ENCODE measurements at regions not wholly inside any gene's neighbourhood (a gene's known extent, or its start where the extent isn't known, plus 50 kb on each side); places are given as distances from the start of the nearest gene placed in this dataset.

DNA sequence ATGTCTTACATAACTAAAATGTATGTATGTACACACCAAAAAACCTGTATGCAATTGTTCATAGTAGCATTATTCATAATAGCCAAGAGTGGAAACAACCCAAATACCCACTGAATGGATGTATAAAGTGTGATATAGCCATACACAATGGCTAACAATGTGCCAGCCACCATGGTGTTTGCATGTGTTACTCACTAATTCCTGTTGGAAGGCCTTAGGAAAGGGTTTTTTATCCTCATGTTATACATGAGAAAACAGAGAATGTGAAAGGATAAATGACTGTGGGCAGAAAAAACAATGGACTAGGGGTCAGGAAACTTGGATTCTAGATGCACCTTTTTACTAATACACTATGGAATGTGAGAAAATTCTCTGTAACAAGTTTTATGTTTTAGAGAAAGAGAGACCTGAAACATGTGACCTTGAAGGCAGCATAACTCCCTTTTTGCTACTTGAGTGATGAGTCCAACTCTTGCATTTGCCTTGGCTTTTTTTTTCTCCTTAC is 55.7 kb downstream of the TIGD2 start:
- ChIA-PET POLR2A (interaction anchor here (0.6 kb wide), 1 partner anchor 68 kb away, joined by 3 read pairs; no protein-coding TSS in a partner anchor), CTCF (no interaction called here)
- ATAC-seq (ENCODE audit: low read depth) (no peak), DNase-seq (no peak)
- no peaks in the 10 kb centered on the region for H3K36me3 Mint-ChIP-seq (ENCODE audit: low read depth)
- H3K9me3 Mint-ChIP-seq = no peaks in the 10 kb centered on the region
- intact Hi-C loops (cut with micrococcal nuclease) = no loop called here
- no peak overlapping the region for H3K4me3 Mint-ChIP-seq
- H3K4me1 Mint-ChIP-seq = no peaks in the 10 kb centered on the region
- no peak overlapping the region for H3K27ac Mint-ChIP-seq
- peaks cover 3% of the 10 kb centered on the region for H3K27me3 Mint-ChIP-seq
- TF ChIP-seq, protein P1, sequence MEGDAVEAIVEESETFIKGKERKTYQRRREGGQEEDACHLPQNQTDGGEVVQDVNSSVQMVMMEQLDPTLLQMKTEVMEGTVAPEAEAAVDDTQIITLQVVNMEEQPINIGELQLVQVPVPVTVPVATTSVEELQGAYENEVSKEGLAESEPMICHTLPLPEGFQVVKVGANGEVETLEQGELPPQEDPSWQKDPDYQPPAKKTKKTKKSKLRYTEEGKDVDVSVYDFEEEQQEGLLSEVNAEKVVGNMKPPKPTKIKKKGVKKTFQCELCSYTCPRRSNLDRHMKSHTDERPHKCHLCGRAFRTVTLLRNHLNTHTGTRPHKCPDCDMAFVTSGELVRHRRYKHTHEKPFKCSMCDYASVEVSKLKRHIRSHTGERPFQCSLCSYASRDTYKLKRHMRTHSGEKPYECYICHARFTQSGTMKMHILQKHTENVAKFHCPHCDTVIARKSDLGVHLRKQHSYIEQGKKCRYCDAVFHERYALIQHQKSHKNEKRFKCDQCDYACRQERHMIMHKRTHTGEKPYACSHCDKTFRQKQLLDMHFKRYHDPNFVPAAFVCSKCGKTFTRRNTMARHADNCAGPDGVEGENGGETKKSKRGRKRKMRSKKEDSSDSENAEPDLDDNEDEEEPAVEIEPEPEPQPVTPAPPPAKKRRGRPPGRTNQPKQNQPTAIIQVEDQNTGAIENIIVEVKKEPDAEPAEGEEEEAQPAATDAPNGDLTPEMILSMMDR (IDR thresholded peaks at IDR 0.05) = no peak

DNA sequence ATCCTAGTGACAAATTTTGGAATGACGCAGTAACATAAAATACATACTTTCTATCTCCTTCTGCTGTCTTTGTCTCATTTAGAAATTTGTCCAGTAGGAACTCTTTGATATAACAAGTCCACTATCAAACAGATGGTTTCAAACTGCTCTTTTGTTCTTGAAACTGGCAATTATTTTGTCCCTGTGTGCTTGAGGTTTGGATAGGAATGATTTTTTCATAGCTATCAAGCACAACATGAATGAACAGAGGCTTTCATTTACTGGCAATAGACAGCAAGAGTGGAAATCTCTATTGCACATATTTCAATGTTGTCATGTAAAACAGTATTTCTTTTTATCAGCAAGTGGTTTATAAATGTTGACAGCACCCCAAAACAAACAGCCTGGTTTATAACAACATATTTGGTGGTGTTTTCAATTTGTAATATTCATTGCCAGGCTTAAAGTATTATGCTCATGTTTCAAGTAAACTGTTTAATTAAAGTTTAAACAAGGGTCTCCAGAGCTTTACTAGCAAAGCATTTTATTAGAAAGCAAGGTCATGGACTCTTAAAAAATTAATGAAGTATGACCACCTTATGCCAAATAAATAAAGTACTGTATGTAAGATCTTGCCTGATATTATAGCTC is 60.0 kb downstream of the TIGD2 start:
- intact Hi-C loops (cut with micrococcal nuclease) = no loop called here
- Mint-ChIP-seq H3K27ac (no peak overlapping the region), H3K27me3 (no peaks in the 10 kb centered on the region), H3K36me3 (ENCODE audit: low read depth) (no peaks in the 10 kb centered on the region), H3K9me3 (no peaks in the 10 kb centered on the region), H3K4me1 (no peaks in the 10 kb centered on the region), H3K4me3 (no peak overlapping the region)
- CTCF ChIA-PET = interaction anchor here (2.1 kb wide), 1 partner anchor 11 kb away, joined by 6 read pairs; no protein-coding TSS in a partner anchor
- POLR2A ChIA-PET = no interaction called here
- ATAC-seq (ENCODE audit: low read depth) = no peak
- TF ChIP-seq, protein P1 (IDR thresholded peaks at IDR 0.05) = no peak
- no peak for DNase-seq

DNA sequence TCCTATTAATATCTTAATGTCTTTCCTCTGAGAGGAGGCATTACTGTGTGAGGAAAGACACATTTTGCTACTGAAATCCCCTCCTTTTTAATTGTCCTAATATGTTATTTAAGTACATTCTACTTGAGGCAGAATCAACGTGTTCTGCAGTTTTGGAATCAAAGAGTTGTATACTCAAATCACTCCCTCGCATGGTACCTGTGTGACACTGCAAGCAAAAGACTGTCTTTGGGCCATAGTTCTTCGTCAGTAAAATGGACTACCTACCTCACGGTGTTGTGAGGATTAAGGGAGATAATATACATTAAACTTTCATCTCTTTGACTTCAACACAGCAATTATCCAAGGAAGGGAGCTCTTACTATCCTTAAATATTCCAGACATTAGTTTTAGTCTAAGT is 61.5 kb downstream of the TIGD2 start:
- Mint-ChIP-seq H3K4me3 (no peak overlapping the region), H3K27me3 (no peaks in the 10 kb centered on the region), H3K9me3 (no peaks in the 10 kb centered on the region), H3K36me3 (ENCODE audit: low read depth) (no peaks in the 10 kb centered on the region), H3K4me1 (no peaks in the 10 kb centered on the region), H3K27ac (no peak overlapping the region)
- DNase-seq (no peak), ATAC-seq (ENCODE audit: low read depth) (no peak)
- TF ChIP-seq, protein P1 (IDR thresholded peaks at IDR 0.05) = no peak
- ChIA-PET POLR2A (no interaction called here), CTCF (interaction anchor here (2.1 kb wide), 1 partner anchor 13 kb away, joined by 6 read pairs; no protein-coding TSS in a partner anchor)
- intact Hi-C loops (cut with micrococcal nuclease) = no loop called here

DNA sequence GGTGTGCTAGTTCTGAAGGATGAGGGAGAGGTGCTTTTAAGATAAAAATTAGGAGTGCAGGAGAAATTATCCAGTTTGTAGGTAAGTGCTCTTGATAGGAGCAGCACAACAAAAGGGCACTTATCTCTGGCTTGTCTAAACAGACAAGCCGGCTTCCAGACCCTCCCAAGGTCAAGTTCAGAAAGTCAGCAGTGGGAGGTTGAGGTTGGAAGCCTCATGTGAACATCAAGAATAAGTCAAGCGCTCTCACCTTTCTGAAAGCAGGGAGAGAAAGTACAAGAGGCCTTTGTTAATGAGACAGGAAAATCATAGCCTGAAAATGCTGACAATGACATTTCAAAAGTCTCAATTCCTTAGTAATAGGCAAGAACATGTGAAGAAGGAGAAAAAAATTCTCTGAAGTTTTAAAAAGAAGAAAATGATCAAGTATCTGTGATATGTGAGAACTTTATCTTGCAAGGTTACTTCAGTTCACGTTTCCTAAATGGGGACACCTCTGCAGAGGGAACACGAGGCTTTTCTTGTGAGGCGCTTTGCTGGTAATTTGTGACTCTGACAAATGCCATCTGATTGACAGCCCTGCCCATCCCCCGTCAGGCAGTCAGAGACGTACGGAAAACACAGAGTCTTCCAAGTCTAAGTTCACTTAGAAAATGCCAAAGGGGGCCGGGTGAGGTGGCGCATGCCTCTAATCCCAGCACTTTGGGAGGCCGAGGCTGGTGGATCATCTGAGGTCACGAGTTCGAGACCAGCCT is 62.2 kb downstream of the TIGD2 start:
- no peak for ATAC-seq (ENCODE audit: low read depth)
- Mint-ChIP-seq H3K27ac (no peak overlapping the region), H3K4me3 (no peak overlapping the region), H3K4me1 (no peaks in the 10 kb centered on the region), H3K9me3 (no peaks in the 10 kb centered on the region), H3K27me3 (no peaks in the 10 kb centered on the region), H3K36me3 (ENCODE audit: low read depth) (no peaks in the 10 kb centered on the region)
- intact Hi-C loops (cut with micrococcal nuclease) = no loop called here
- TF ChIP-seq, protein P1 (IDR thresholded peaks at IDR 0.05) = no peak
- ChIA-PET CTCF (interaction anchor here (2.1 kb wide), 1 partner anchor 13 kb away, joined by 6 read pairs; no protein-coding TSS in a partner anchor), POLR2A (no interaction called here)
- no peak for DNase-seq

DNA sequence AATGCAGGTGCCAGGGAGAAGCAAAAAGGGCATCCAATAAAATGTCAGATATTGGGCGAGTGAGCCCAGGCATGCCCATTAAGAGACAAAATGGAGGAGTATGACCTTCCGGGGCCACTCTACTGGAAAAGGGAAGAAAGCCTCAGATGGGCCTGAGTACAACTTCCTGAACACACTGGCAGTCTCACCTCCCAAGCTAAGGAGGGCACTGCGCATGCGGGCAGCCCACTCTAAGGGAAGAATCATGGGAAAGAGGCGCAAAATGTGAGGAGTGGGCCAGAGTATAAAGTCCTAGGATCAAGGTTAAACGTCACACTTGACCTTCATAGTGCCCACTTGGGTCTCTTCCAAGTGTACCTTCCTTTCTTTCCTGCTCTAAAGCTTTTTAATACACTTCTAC is 63.5 kb downstream of the TIGD2 start:
- POLR2A ChIA-PET = no interaction called here
- H3K4me1 Mint-ChIP-seq = no peaks in the 10 kb centered on the region
- no peak for ATAC-seq (ENCODE audit: low read depth)

More for the DNA sequence above, 63.5 kb downstream of the TIGD2 start:
- Mint-ChIP-seq H3K4me3 (no peak overlapping the region), H3K27me3 (no peaks in the 10 kb centered on the region), H3K27ac (no peak overlapping the region), H3K9me3 (no peaks in the 10 kb centered on the region), H3K36me3 (ENCODE audit: low read depth) (no peaks in the 10 kb centered on the region)
- DNase-seq = no peak
- CTCF ChIA-PET = no interaction called here
- TF ChIP-seq, protein P1 (IDR thresholded peaks at IDR 0.05) = no peak
- intact Hi-C loops (cut with micrococcal nuclease) = no loop called here

All from activated B cell treated with CpG ODN at 0.5 μM for 24 hours (primary cell).